Astrocyte (in vitro differentiated cells and primary cell): ENCODE measurements at regions not wholly inside any gene's neighbourhood (a gene's known extent, or its start where the extent isn't known, plus 50 kb on each side); places are given as distances from the start of the nearest gene placed in this dataset.

Source experiments
- DNase-seq: peaks from one replicate; pipeline ENCODE4 v3.0.0-alpha.2; 2010; ENCODE audit warnings: low read depth
- FAIRE-seq: peaks from 2 replicates; lab custom pipeline; 2011; peaks lifted over from hg19 to GRCh38; lab: Jason Lieb, UNC
- H2AFZ ChIP-seq: 2 replicates; pipeline ENCODE4 v1.6.0; 2012; ENCODE audit warnings: low read depth, low read length, inconsistent platforms
- H3K27ac ChIP-seq: 2 replicates; pipeline ENCODE4 v1.5.1; 2011; ENCODE audit warnings: low read depth, low read length, inconsistent platforms
- H3K27me3 ChIP-seq: 2 replicates; pipeline ENCODE4 v1.6.0; 2011; ENCODE audit warnings: low read length, inconsistent platforms; ENCODE audit not compliant: insufficient read depth
- H3K36me3 ChIP-seq: 2 replicates; pipeline ENCODE4 v1.5.1; 2011; ENCODE audit warnings: low read length, inconsistent platforms; ENCODE audit not compliant: insufficient read depth
- H3K4me1 ChIP-seq: 2 replicates; pipeline ENCODE4 v1.5.1; 2011; ENCODE audit warnings: low read length, inconsistent platforms; ENCODE audit not compliant: insufficient read depth
- H3K4me2 ChIP-seq: 2 replicates; pipeline ENCODE4 v1.6.0; 2012; ENCODE audit warnings: low read length, inconsistent platforms
- H3K4me3 ChIP-seq: 2 replicates; pipeline ENCODE4 v1.5.1; 2011; ENCODE audit warnings: low read depth, mild to moderate bottlenecking, low read length, inconsistent platforms; ENCODE audit not compliant: insufficient read depth
- H3K79me2 ChIP-seq: 2 replicates; pipeline ENCODE4 v1.6.0; 2012; ENCODE audit warnings: mild to moderate bottlenecking, low read length, inconsistent platforms; ENCODE audit not compliant: insufficient read depth
- H3K9ac ChIP-seq: 2 replicates; pipeline ENCODE4 v1.6.0; 2012; ENCODE audit warnings: mild to moderate bottlenecking, low read length, inconsistent platforms
- H3K9me3 ChIP-seq: 2 replicates; pipeline ENCODE4 v1.5.1; 2012; ENCODE audit warnings: low read depth, mild to moderate bottlenecking, low read length, inconsistent platforms; ENCODE audit not compliant: insufficient read depth
- H4K20me1 ChIP-seq: 2 replicates; pipeline ENCODE4 v1.6.0; 2012; ENCODE audit warnings: low read length, inconsistent platforms; ENCODE audit not compliant: insufficient read depth
- H3K27ac Mint-ChIP-seq: one replicate; pipeline ENCODE4 v1.8.0; 2021; ENCODE audit warnings: mild to moderate bottlenecking, mixed read lengths; ENCODE audit not compliant: unreplicated experiment
- H3K27me3 Mint-ChIP-seq: one replicate; pipeline ENCODE4 v1.8.0; 2021; ENCODE audit warnings: low read depth, mixed read lengths; ENCODE audit not compliant: unreplicated experiment
- H3K36me3 Mint-ChIP-seq: one replicate; pipeline ENCODE4 v1.8.0; 2021; ENCODE audit warnings: low read depth, mixed read lengths; ENCODE audit not compliant: unreplicated experiment
- H3K4me1 Mint-ChIP-seq: one replicate; pipeline ENCODE4 v1.8.0; 2021; ENCODE audit warnings: low read depth, mixed read lengths; ENCODE audit not compliant: unreplicated experiment
- H3K4me3 Mint-ChIP-seq: one replicate; pipeline ENCODE4 v1.8.0; 2021; ENCODE audit warnings: mild to moderate bottlenecking, moderate library complexity, mixed read lengths; ENCODE audit not compliant: unreplicated experiment
- H3K9me3 Mint-ChIP-seq: one replicate; pipeline ENCODE4 v1.8.0; 2021; ENCODE audit warnings: mild to moderate bottlenecking, mixed read lengths; ENCODE audit not compliant: unreplicated experiment
- CTCF ChIP-seq: IDR thresholded peaks from 2 replicates; pipeline ENCODE4 v1.5.1; 2011; ENCODE audit warnings: low read depth, mild to moderate bottlenecking, inconsistent platforms, low read length, moderate library complexity; ENCODE audit not compliant: insufficient read depth
- EZH2 ChIP-seq: IDR thresholded peaks from 2 replicates; pipeline ENCODE4 v1.6.1; 2012; ENCODE audit warnings: mild to moderate bottlenecking, low read length, inconsistent platforms; ENCODE audit not compliant: insufficient read depth

GRCh38 chr7:41885078-41885477 is 182.2 kb upstream of the INHBA start:
- no peak for TF ChIP-seq EZH2
- no peak for TF ChIP-seq CTCF
- peak overlapping the region; percentile 83 for H3K9ac ChIP-seq

GRCh38 chr7:41882745-41883420 is 180.0 kb upstream of the INHBA start:
- H3K4me3 ChIP-seq = no peak overlapping the region
- H3K79me2 ChIP-seq = no peaks in the 10 kb centered on the region
- H3K4me2 ChIP-seq = no peak overlapping the region
- H3K27ac ChIP-seq = no peak overlapping the region
- H3K36me3 ChIP-seq = no peaks in the 10 kb centered on the region
- no peak for DNase-seq
- peaks cover 5% of the 10 kb centered on the region for H3K9me3 Mint-ChIP-seq
- no peaks in the 10 kb centered on the region for H4K20me1 ChIP-seq
- H3K27me3 ChIP-seq = no peaks in the 10 kb centered on the region
- no peak overlapping the region for H2AFZ ChIP-seq
- FAIRE-seq = no peak
- peak overlapping the region; percentile 44 for H3K27ac Mint-ChIP-seq
- H3K4me3 Mint-ChIP-seq = no peak overlapping the region
- no peaks in the 10 kb centered on the region for H3K27me3 Mint-ChIP-seq
- H3K4me1 ChIP-seq = peaks cover 72% of the 10 kb centered on the region
- H3K9me3 ChIP-seq = no peaks in the 10 kb centered on the region
- H3K4me1 Mint-ChIP-seq = peaks cover 57% of the 10 kb centered on the region
- TF ChIP-seq CTCF (no peak), EZH2 (no peak)
- no peaks in the 10 kb centered on the region for H3K36me3 Mint-ChIP-seq
- no peak overlapping the region for H3K9ac ChIP-seq

More at GRCh38 chr7:41885078-41885477, 182.2 kb upstream of the INHBA start:
- Mint-ChIP-seq H3K27ac (peak overlapping the region; percentile 56), H3K27me3 (no peaks in the 10 kb centered on the region), H3K9me3 (peaks cover 5% of the 10 kb centered on the region), H3K4me1 (peaks cover 47% of the 10 kb centered on the region), H3K4me3 (no peak overlapping the region), H3K36me3 (no peaks in the 10 kb centered on the region)
- H2AFZ ChIP-seq = no peak overlapping the region
- no peaks in the 10 kb centered on the region for H3K9me3 ChIP-seq
- H3K4me3 ChIP-seq = no peak overlapping the region
- H3K27me3 ChIP-seq = no peaks in the 10 kb centered on the region
- DNase-seq = peak; percentile 83
- no peaks in the 10 kb centered on the region for H3K79me2 ChIP-seq
- no peaks in the 10 kb centered on the region for H4K20me1 ChIP-seq
- peak overlapping the region; percentile 78 for H3K4me2 ChIP-seq
- H3K4me1 ChIP-seq = peaks cover 53% of the 10 kb centered on the region
- peak overlapping the region; percentile 96 for H3K27ac ChIP-seq
- FAIRE-seq = no peak
- no peaks in the 10 kb centered on the region for H3K36me3 ChIP-seq

GRCh38 chr7:41882256-41882655 is 179.4 kb upstream of the INHBA start:
- Histone ChIP-seq H3K27me3 (no peaks in the 10 kb centered on the region), H3K36me3 (no peaks in the 10 kb centered on the region), H3K4me3 (no peak overlapping the region), H3K27ac (peak overlapping the region; percentile 93), H3K4me1 (peaks cover 69% of the 10 kb centered on the region), H2AFZ (no peak overlapping the region), H3K9me3 (no peaks in the 10 kb centered on the region), H3K9ac (peak overlapping the region; percentile 12), H3K79me2 (no peaks in the 10 kb centered on the region), H4K20me1 (no peaks in the 10 kb centered on the region), H3K4me2 (no peak overlapping the region)
- H3K27me3 Mint-ChIP-seq = no peaks in the 10 kb centered on the region
- no peak for DNase-seq
- no peak overlapping the region for H3K27ac Mint-ChIP-seq
- FAIRE-seq = no peak
- TF ChIP-seq EZH2 (no peak), CTCF (no peak)
- H3K4me1 Mint-ChIP-seq = peaks cover 54% of the 10 kb centered on the region
- no peak overlapping the region for H3K4me3 Mint-ChIP-seq
- peaks cover 2% of the 10 kb centered on the region for H3K9me3 Mint-ChIP-seq
- no peaks in the 10 kb centered on the region for H3K36me3 Mint-ChIP-seq
